ENCODE measurements at regions not wholly inside any gene's neighbourhood (a gene's known extent, or its start where the extent isn't known, plus 50 kb on each side); places are given as distances from the start of the nearest gene placed in this dataset.
"Not testable (repeated sequence)": the region's sequence is repeated elsewhere in the genome, so short reads cannot be mapped to it uniquely, and the experiment has no call there.

GRCh38 chr3:103271575-103271974 lies 836.8 kb downstream of the ZPLD1 start:
- no peak for DNase-seq (ENCODE audit: low read depth in 6 of 9, low spot score in 9 of 9)
- Histone ChIP-seq H3K4me3 (ENCODE audit: low read length in 2 of 2) (no peak overlapping the region), H3K4me1 (ENCODE audit: control insufficient read depth in 2 of 2, insufficient read depth in 2 of 2, low read length in 2 of 2) (no peaks in the 10 kb centered on the region), H3K27me3 (ENCODE audit: control insufficient read depth in 2 of 2, insufficient read depth in 1 of 2, low read length in 1 of 2) (no peaks in the 10 kb centered on the region), H3K36me3 (ENCODE audit: control insufficient read depth in 2 of 2, insufficient read depth in 2 of 2, low read length in 1 of 2) (no peaks in the 10 kb centered on the region), H3K27ac (ENCODE audit: low read depth in 1 of 2, low read length in 1 of 2) (no peak overlapping the region), H3K9me3 (ENCODE audit: control insufficient read depth in 2 of 2, insufficient read depth in 1 of 2, low read length in 1 of 2) (peaks cover 0 to 11% of the 10 kb centered on the region in 2 donors)
- 78% methylated on average over 2 of the region's 2 CpGs for WGBS

GRCh38 chr3:103295974-103296570 lies 861.3 kb downstream of the ZPLD1 start:
- H3K27ac ChIP-seq (ENCODE audit: low read depth in 1 of 2, low read length in 1 of 2): no peak overlapping the region
- no peak for DNase-seq (ENCODE audit: low read depth in 6 of 9, low spot score in 9 of 9)
- WGBS: 68% methylated on average over 2 of the region's 2 CpGs

GRCh38 chr3:103297502-103297901 lies 862.7 kb downstream of the ZPLD1 start:
- not testable (repeated sequence) for DNase-seq (ENCODE audit: low read depth in 6 of 9, low spot score in 9 of 9); H3K27me3 ChIP-seq (ENCODE audit: control insufficient read depth in 2 of 2, insufficient read depth in 1 of 2, low read length in 1 of 2); H3K4me3 ChIP-seq (ENCODE audit: low read length in 2 of 2); H3K9me3 ChIP-seq (ENCODE audit: control insufficient read depth in 2 of 2, insufficient read depth in 1 of 2, low read length in 1 of 2); H3K27ac ChIP-seq (ENCODE audit: low read depth in 1 of 2, low read length in 1 of 2); H3K4me1 ChIP-seq (ENCODE audit: control insufficient read depth in 2 of 2, insufficient read depth in 2 of 2, low read length in 2 of 2); H3K36me3 ChIP-seq (ENCODE audit: control insufficient read depth in 2 of 2, insufficient read depth in 2 of 2, low read length in 1 of 2)
- WGBS: 95% methylated on average over 11 of the region's 11 CpGs

More at GRCh38 chr3:103295974-103296570, 861.3 kb downstream of the ZPLD1 start:
- Histone ChIP-seq H3K27me3 (ENCODE audit: control insufficient read depth in 2 of 2, insufficient read depth in 1 of 2, low read length in 1 of 2) (no peaks in the 10 kb centered on the region), H3K9me3 (ENCODE audit: control insufficient read depth in 2 of 2, insufficient read depth in 1 of 2, low read length in 1 of 2) (no peaks in the 10 kb centered on the region), H3K36me3 (ENCODE audit: control insufficient read depth in 2 of 2, insufficient read depth in 2 of 2, low read length in 1 of 2) (no peaks in the 10 kb centered on the region), H3K4me3 (ENCODE audit: low read length in 2 of 2) (no peak overlapping the region), H3K4me1 (ENCODE audit: control insufficient read depth in 2 of 2, insufficient read depth in 2 of 2, low read length in 2 of 2) (no peaks in the 10 kb centered on the region)

GRCh38 chr3:103306104-103306503 lies 871.3 kb downstream of the ZPLD1 start:
- H3K4me3 ChIP-seq (ENCODE audit: low read length in 2 of 2): no peak overlapping the region
- no peaks in the 10 kb centered on the region for H3K4me1 ChIP-seq (ENCODE audit: control insufficient read depth in 2 of 2, insufficient read depth in 2 of 2, low read length in 2 of 2)
- peaks cover 0 to 3% of the 10 kb centered on the region in 2 donors for H3K9me3 ChIP-seq (ENCODE audit: control insufficient read depth in 2 of 2, insufficient read depth in 1 of 2, low read length in 1 of 2)
- no peak for DNase-seq (ENCODE audit: low read depth in 6 of 9, low spot score in 9 of 9)
- no peaks in the 10 kb centered on the region for H3K27me3 ChIP-seq (ENCODE audit: control insufficient read depth in 2 of 2, insufficient read depth in 1 of 2, low read length in 1 of 2)
- 79% methylated on average over 4 of the region's 4 CpGs for WGBS
- H3K27ac ChIP-seq (ENCODE audit: low read depth in 1 of 2, low read length in 1 of 2): no peak overlapping the region
- H3K36me3 ChIP-seq (ENCODE audit: control insufficient read depth in 2 of 2, insufficient read depth in 2 of 2, low read length in 1 of 2): no peaks in the 10 kb centered on the region

GRCh38 chr3:103308921-103309320 lies 874.1 kb downstream of the ZPLD1 start:
- DNase-seq (ENCODE audit: low read depth in 6 of 9, low spot score in 9 of 9): no peak
- Histone ChIP-seq H3K27me3 (ENCODE audit: control insufficient read depth in 2 of 2, insufficient read depth in 1 of 2, low read length in 1 of 2) (no peaks in the 10 kb centered on the region), H3K9me3 (ENCODE audit: control insufficient read depth in 2 of 2, insufficient read depth in 1 of 2, low read length in 1 of 2) (peaks cover 0 to 3% of the 10 kb centered on the region in 2 donors), H3K27ac (ENCODE audit: low read depth in 1 of 2, low read length in 1 of 2) (no peak overlapping the region), H3K4me1 (ENCODE audit: control insufficient read depth in 2 of 2, insufficient read depth in 2 of 2, low read length in 2 of 2) (no peaks in the 10 kb centered on the region), H3K36me3 (ENCODE audit: control insufficient read depth in 2 of 2, insufficient read depth in 2 of 2, low read length in 1 of 2) (no peaks in the 10 kb centered on the region), H3K4me3 (ENCODE audit: low read length in 2 of 2) (no peak overlapping the region)
- 81% methylated on average over 1 of the region's 1 CpG for WGBS

- Histone ChIP-seq H3K27me3 (ENCODE audit: control insufficient read depth in 2 of 2, insufficient read depth in 1 of 2, low read length in 1 of 2) (no peaks in the 10 kb centered on the region), H3K4me3 (ENCODE audit: low read length in 2 of 2) (no peak overlapping the region), H3K27ac (ENCODE audit: low read depth in 1 of 2, low read length in 1 of 2) (no peak overlapping the region), H3K9me3 (ENCODE audit: control insufficient read depth in 2 of 2, insufficient read depth in 1 of 2, low read length in 1 of 2) (no peaks in the 10 kb centered on the region), H3K4me1 (ENCODE audit: control insufficient read depth in 2 of 2, insufficient read depth in 2 of 2, low read length in 2 of 2) (no peaks in the 10 kb centered on the region), H3K36me3 (ENCODE audit: control insufficient read depth in 2 of 2, insufficient read depth in 2 of 2, low read length in 1 of 2) (no peaks in the 10 kb centered on the region)
- WGBS: 85% methylated on average over 2 of the region's 2 CpGs
- no peak for DNase-seq (ENCODE audit: low read depth in 6 of 9, low spot score in 9 of 9)
Measured at GRCh38 chr3:103319912-103320311, 885.1 kb downstream of the ZPLD1 start.

GRCh38 chr3:103337179-103337845 lies 902.5 kb downstream of the ZPLD1 start:
- Histone ChIP-seq H3K27ac (ENCODE audit: low read depth in 1 of 2, low read length in 1 of 2) (no peak overlapping the region), H3K4me1 (ENCODE audit: control insufficient read depth in 2 of 2, insufficient read depth in 2 of 2, low read length in 2 of 2) (no peaks in the 10 kb centered on the region), H3K9me3 (ENCODE audit: control insufficient read depth in 2 of 2, insufficient read depth in 1 of 2, low read length in 1 of 2) (no peaks in the 10 kb centered on the region), H3K27me3 (ENCODE audit: control insufficient read depth in 2 of 2, insufficient read depth in 1 of 2, low read length in 1 of 2) (no peaks in the 10 kb centered on the region), H3K36me3 (ENCODE audit: control insufficient read depth in 2 of 2, insufficient read depth in 2 of 2, low read length in 1 of 2) (no peaks in the 10 kb centered on the region), H3K4me3 (ENCODE audit: low read length in 2 of 2) (no peak overlapping the region)
- WGBS: 95% methylated on average over 2 of the region's 2 CpGs
- no peak for DNase-seq (ENCODE audit: low read depth in 6 of 9, low spot score in 9 of 9)

GRCh38 chr3:103341078-103341606 lies 906.3 kb downstream of the ZPLD1 start:
- H3K36me3 ChIP-seq (ENCODE audit: control insufficient read depth in 2 of 2, insufficient read depth in 2 of 2, low read length in 1 of 2): no peaks in the 10 kb centered on the region
- peaks cover 0 to 4% of the 10 kb centered on the region in 2 donors for H3K9me3 ChIP-seq (ENCODE audit: control insufficient read depth in 2 of 2, insufficient read depth in 1 of 2, low read length in 1 of 2)
- H3K4me3 ChIP-seq (ENCODE audit: low read length in 2 of 2): no peak overlapping the region
- no peak overlapping the region for H3K27ac ChIP-seq (ENCODE audit: low read depth in 1 of 2, low read length in 1 of 2)
- WGBS: 55% methylated on average over 4 of the region's 4 CpGs
- H3K4me1 ChIP-seq (ENCODE audit: control insufficient read depth in 2 of 2, insufficient read depth in 2 of 2, low read length in 2 of 2): no peaks in the 10 kb centered on the region
- no peak for DNase-seq (ENCODE audit: low read depth in 6 of 9, low spot score in 9 of 9)
- no peaks in the 10 kb centered on the region for H3K27me3 ChIP-seq (ENCODE audit: control insufficient read depth in 2 of 2, insufficient read depth in 1 of 2, low read length in 1 of 2)

GRCh38 chr3:103342205-103342731 lies 907.5 kb downstream of the ZPLD1 start:
- 90% methylated on average over 4 of the region's 4 CpGs for WGBS
- H3K9me3 ChIP-seq (ENCODE audit: control insufficient read depth in 2 of 2, insufficient read depth in 1 of 2, low read length in 1 of 2): peaks cover 0 to 4% of the 10 kb centered on the region in 2 donors
- H3K4me1 ChIP-seq (ENCODE audit: control insufficient read depth in 2 of 2, insufficient read depth in 2 of 2, low read length in 2 of 2): no peaks in the 10 kb centered on the region
- H3K27ac ChIP-seq (ENCODE audit: low read depth in 1 of 2, low read length in 1 of 2): no peak overlapping the region
- H3K27me3 ChIP-seq (ENCODE audit: control insufficient read depth in 2 of 2, insufficient read depth in 1 of 2, low read length in 1 of 2): no peaks in the 10 kb centered on the region
- no peak overlapping the region for H3K4me3 ChIP-seq (ENCODE audit: low read length in 2 of 2)
- DNase-seq (ENCODE audit: low read depth in 6 of 9, low spot score in 9 of 9): no peak
- H3K36me3 ChIP-seq (ENCODE audit: control insufficient read depth in 2 of 2, insufficient read depth in 2 of 2, low read length in 1 of 2): no peaks in the 10 kb centered on the region
